Stimulated activated naive B cell treated with anti-CD40 and anti-IgM and Interleukin-4, amounts not matched to agents 10 μg/mL and 1 μg/mL and 100 μg/mL, for 72 hours (primary cell): ENCODE measurements at regions not wholly inside any gene's neighbourhood (a gene's known extent, or its start where the extent isn't known, plus 50 kb on each side); places are given as distances from the start of the nearest gene placed in this dataset.
"Not testable (repeated sequence)": the region's sequence is repeated elsewhere in the genome, so short reads cannot be mapped to it uniquely, and the experiment has no call there.

Source experiments
- ATAC-seq, 2 donors: fragments of 150-1000 bp; cut with Tn5 transposase; replicated peaks; 2 replicates each; pipeline ENCODE4 v1.10.0; 2021; ENCODE audit warnings: moderate library complexity in 1 of 2
- DNase-seq: peaks from one replicate; pipeline ENCODE4 v3.0.0; 2021
- H3K27ac Mint-ChIP-seq: one replicate; pipeline ENCODE4 v1.8.0; 2022; ENCODE audit warnings: mild to moderate bottlenecking, mixed read lengths
- H3K27me3 Mint-ChIP-seq, 2 donors: one replicate each; pipeline ENCODE4 v1.8.0; 2022; ENCODE audit warnings: mixed read lengths in 2 of 2
- H3K36me3 Mint-ChIP-seq, 2 donors: one replicate each; pipeline ENCODE4 v1.8.0; 2022; ENCODE audit warnings: mixed read lengths in 2 of 2, mild to moderate bottlenecking in 1 of 2
- H3K4me1 Mint-ChIP-seq, 2 donors: one replicate each; pipeline ENCODE4 v1.8.0; 2022; ENCODE audit warnings: mixed read lengths in 2 of 2, mild to moderate bottlenecking in 1 of 2
- H3K4me3 Mint-ChIP-seq, 2 donors: one replicate each; pipeline ENCODE4 v1.8.0; 2022; ENCODE audit warnings: mild to moderate bottlenecking in 2 of 2, mixed read lengths in 2 of 2, moderate library complexity in 1 of 2
- H3K9me3 Mint-ChIP-seq, 2 donors: one replicate each; pipeline ENCODE4 v1.8.0; 2022; ENCODE audit warnings: mixed read lengths in 2 of 2, mild to moderate bottlenecking in 1 of 2

GRCh38 chr12:38016602-38017001 is 300.0 kb upstream of the ALG10B start:
- no peaks in the 10 kb centered on the region for H3K36me3 Mint-ChIP-seq
- no peak overlapping the region for H3K27ac Mint-ChIP-seq
- no peaks in the 10 kb centered on the region for H3K4me1 Mint-ChIP-seq
- no peak for DNase-seq
- H3K4me3 Mint-ChIP-seq = no peak overlapping the region
- H3K27me3 Mint-ChIP-seq = no peaks in the 10 kb centered on the region
- peaks cover 0 to 6% of the 10 kb centered on the region in 2 donors for H3K9me3 Mint-ChIP-seq
- no peak for ATAC-seq

GRCh38 chr12:38025916-38026315 is 290.7 kb upstream of the ALG10B start:
- ATAC-seq (no peak), DNase-seq (no peak)
- H3K36me3 Mint-ChIP-seq = no peaks in the 10 kb centered on the region
- H3K27me3 Mint-ChIP-seq = no peaks in the 10 kb centered on the region
- no peaks in the 10 kb centered on the region for H3K4me1 Mint-ChIP-seq
- H3K9me3 Mint-ChIP-seq = peaks cover 0 to 11% of the 10 kb centered on the region in 2 donors
- H3K4me3 Mint-ChIP-seq = no peak overlapping the region
- no peak overlapping the region for H3K27ac Mint-ChIP-seq

GRCh38 chr12:38053113-38053512 is 263.5 kb upstream of the ALG10B start:
- no peaks in the 10 kb centered on the region for H3K36me3 Mint-ChIP-seq
- H3K4me3 Mint-ChIP-seq = no peak overlapping the region
- no peak for DNase-seq
- H3K9me3 Mint-ChIP-seq = peaks cover 15 to 22% of the 10 kb centered on the region in 2 donors
- H3K4me1 Mint-ChIP-seq = no peaks in the 10 kb centered on the region
- ATAC-seq = no peak
- no peak overlapping the region for H3K27ac Mint-ChIP-seq
- H3K27me3 Mint-ChIP-seq = no peaks in the 10 kb centered on the region

- no peak for DNase-seq
- Mint-ChIP-seq H3K27me3 (no peaks in the 10 kb centered on the region), H3K27ac (no peak overlapping the region), H3K36me3 (no peaks in the 10 kb centered on the region), H3K9me3 (peaks cover 11 to 21% of the 10 kb centered on the region in 2 donors), H3K4me1 (no peaks in the 10 kb centered on the region), H3K4me3 (no peak overlapping the region)
- ATAC-seq = no peak
Observed at GRCh38 chr12:38053655-38054464, 262.7 kb upstream of the ALG10B start.

GRCh38 chr12:38056701-38057689 is 259.6 kb upstream of the ALG10B start:
- no peak for DNase-seq
- H3K9me3 Mint-ChIP-seq = peaks cover 11 to 27% of the 10 kb centered on the region in 2 donors
- no peaks in the 10 kb centered on the region for H3K4me1 Mint-ChIP-seq
- no peak overlapping the region for H3K27ac Mint-ChIP-seq
- no peaks in the 10 kb centered on the region for H3K36me3 Mint-ChIP-seq
- H3K27me3 Mint-ChIP-seq = no peaks in the 10 kb centered on the region
- no peak overlapping the region for H3K4me3 Mint-ChIP-seq
- no peak for ATAC-seq

- no peak overlapping the region for H3K4me3 Mint-ChIP-seq
- peaks cover 8 to 13% of the 10 kb centered on the region in 2 donors for H3K9me3 Mint-ChIP-seq
- DNase-seq (no peak), ATAC-seq (no peak)
- H3K27ac Mint-ChIP-seq = no peak overlapping the region
- H3K27me3 Mint-ChIP-seq = no peaks in the 10 kb centered on the region
- H3K36me3 Mint-ChIP-seq = peaks cover 0 to 2% of the 10 kb centered on the region in 2 donors
- H3K4me1 Mint-ChIP-seq = no peaks in the 10 kb centered on the region
Observed at GRCh38 chr12:38099686-38100085, 216.9 kb upstream of the ALG10B start.

- Mint-ChIP-seq H3K4me3 (no peak overlapping the region), H3K4me1 (no peaks in the 10 kb centered on the region), H3K27ac (no peak overlapping the region), H3K27me3 (no peaks in the 10 kb centered on the region), H3K36me3 (peaks cover 0 to 2% of the 10 kb centered on the region in 2 donors), H3K9me3 (peaks cover 5 to 10% of the 10 kb centered on the region in 2 donors)
- ATAC-seq = no peak
- no peak for DNase-seq
Observed at GRCh38 chr12:38101753-38102152, 214.8 kb upstream of the ALG10B start.

- DNase-seq = no peak
- no peak for ATAC-seq
Observed at GRCh38 chr12:38102197-38102596, 214.4 kb upstream of the ALG10B start.

GRCh38 chr12:38110026-38110699 is 206.4 kb upstream of the ALG10B start:
- H3K9me3 Mint-ChIP-seq = peaks cover 0 to 3% of the 10 kb centered on the region in 2 donors
- ATAC-seq (no peak), DNase-seq (no peak)
- H3K4me3 Mint-ChIP-seq = no peak overlapping the region
- no peaks in the 10 kb centered on the region for H3K4me1 Mint-ChIP-seq
- no peaks in the 10 kb centered on the region for H3K36me3 Mint-ChIP-seq
- H3K27ac Mint-ChIP-seq = no peak overlapping the region
- no peaks in the 10 kb centered on the region for H3K27me3 Mint-ChIP-seq

More at GRCh38 chr12:38102197-38102596, 214.4 kb upstream of the ALG10B start:
- Mint-ChIP-seq H3K27me3 (no peaks in the 10 kb centered on the region), H3K4me3 (no peak overlapping the region), H3K27ac (no peak overlapping the region), H3K4me1 (no peaks in the 10 kb centered on the region), H3K36me3 (no peaks in the 10 kb centered on the region), H3K9me3 (peaks cover 5 to 8% of the 10 kb centered on the region in 2 donors)

GRCh38 chr12:38113991-38114390 is 202.6 kb upstream of the ALG10B start:
- Mint-ChIP-seq H3K4me3 (no peak overlapping the region), H3K36me3 (no peaks in the 10 kb centered on the region), H3K4me1 (no peaks in the 10 kb centered on the region), H3K27me3 (no peaks in the 10 kb centered on the region), H3K9me3 (peaks cover 6 to 8% of the 10 kb centered on the region in 2 donors), H3K27ac (no peak overlapping the region)
- DNase-seq (no peak), ATAC-seq (no peak)

- ATAC-seq = no peak
- H3K9me3 Mint-ChIP-seq = peaks cover 6 to 8% of the 10 kb centered on the region in 2 donors
- DNase-seq = no peak
- no peaks in the 10 kb centered on the region for H3K4me1 Mint-ChIP-seq
- no peaks in the 10 kb centered on the region for H3K36me3 Mint-ChIP-seq
- H3K27me3 Mint-ChIP-seq = no peaks in the 10 kb centered on the region
- H3K4me3 Mint-ChIP-seq = no peak overlapping the region
- no peak overlapping the region for H3K27ac Mint-ChIP-seq
Observed at GRCh38 chr12:38116968-38117367, 199.6 kb upstream of the ALG10B start.

- ATAC-seq = no peak
- no peaks in the 10 kb centered on the region for H3K27me3 Mint-ChIP-seq
- no peak overlapping the region for H3K4me3 Mint-ChIP-seq
- H3K27ac Mint-ChIP-seq = no peak overlapping the region
- H3K4me1 Mint-ChIP-seq = no peaks in the 10 kb centered on the region
- H3K9me3 Mint-ChIP-seq = peaks cover 6 to 11% of the 10 kb centered on the region in 2 donors
- H3K36me3 Mint-ChIP-seq = no peaks in the 10 kb centered on the region
- DNase-seq = no peak
Observed at GRCh38 chr12:38118632-38119031, 197.9 kb upstream of the ALG10B start.

- H3K36me3 Mint-ChIP-seq = no peaks in the 10 kb centered on the region
- no peaks in the 10 kb centered on the region for H3K4me1 Mint-ChIP-seq
Observed at GRCh38 chr12:38120438-38120837, 196.1 kb upstream of the ALG10B start.

GRCh38 chr12:38123028-38123427 is 193.5 kb upstream of the ALG10B start:
- H3K27ac Mint-ChIP-seq, ATAC-seq, H3K27me3 Mint-ChIP-seq, H3K4me3 Mint-ChIP-seq, H3K4me1 Mint-ChIP-seq, H3K36me3 Mint-ChIP-seq, DNase-seq: not testable (repeated sequence)
- peaks cover 11 to 21% of the 10 kb centered on the region in 2 donors for H3K9me3 Mint-ChIP-seq

More at GRCh38 chr12:38120438-38120837, 196.1 kb upstream of the ALG10B start:
- ATAC-seq (no peak), DNase-seq (no peak)
- H3K27me3 Mint-ChIP-seq = no peaks in the 10 kb centered on the region
- no peak overlapping the region for H3K27ac Mint-ChIP-seq
- peaks cover 6 to 17% of the 10 kb centered on the region in 2 donors for H3K9me3 Mint-ChIP-seq
- H3K4me3 Mint-ChIP-seq = no peak overlapping the region
